GM12873 (cell line): ENCODE measurements at regions not wholly inside any gene's neighbourhood (a gene's known extent, or its start where the extent isn't known, plus 50 kb on each side); places are given as distances from the start of the nearest gene placed in this dataset.

Source experiments
- CTCF ChIP-seq: IDR thresholded peaks from 2 replicates; pipeline ENCODE4 v1.5.1; 2012; ENCODE audit warnings: low read depth, mild to moderate bottlenecking, moderate library complexity, low read length, control low read depth; ENCODE audit not compliant: insufficient read depth; ENCODE audit errors: missing control alignments

- TF ChIP-seq CTCF, result no peak
Measured at GRCh38 chr16:59748531-59748930, 1014.4 kb upstream of the GOT2 start.

GRCh38 chr16:59743504-59743903 lies 1009.4 kb upstream of the GOT2 start:
- no peak for TF ChIP-seq CTCF

- TF ChIP-seq CTCF, result no peak
Measured at GRCh38 chr16:59740858-59741257, 1006.7 kb upstream of the GOT2 start.

GRCh38 chr16:59737274-59737673 lies 1003.2 kb upstream of the GOT2 start:
- no peak for TF ChIP-seq CTCF

GRCh38 chr16:59733321-59733720 lies 999.2 kb upstream of the GOT2 start:
- no peak for TF ChIP-seq CTCF

GRCh38 chr16:59729613-59730012 lies 995.5 kb upstream of the GOT2 start:
- no peak for TF ChIP-seq CTCF

- no peak for TF ChIP-seq CTCF
Measured at GRCh38 chr16:59719121-59719520, 985.0 kb upstream of the GOT2 start.
